ENCODE measurements at regions not wholly inside any gene's neighbourhood (a gene's known extent, or its start where the extent isn't known, plus 50 kb on each side); places are given as distances from the start of the nearest gene placed in this dataset.

DNA sequence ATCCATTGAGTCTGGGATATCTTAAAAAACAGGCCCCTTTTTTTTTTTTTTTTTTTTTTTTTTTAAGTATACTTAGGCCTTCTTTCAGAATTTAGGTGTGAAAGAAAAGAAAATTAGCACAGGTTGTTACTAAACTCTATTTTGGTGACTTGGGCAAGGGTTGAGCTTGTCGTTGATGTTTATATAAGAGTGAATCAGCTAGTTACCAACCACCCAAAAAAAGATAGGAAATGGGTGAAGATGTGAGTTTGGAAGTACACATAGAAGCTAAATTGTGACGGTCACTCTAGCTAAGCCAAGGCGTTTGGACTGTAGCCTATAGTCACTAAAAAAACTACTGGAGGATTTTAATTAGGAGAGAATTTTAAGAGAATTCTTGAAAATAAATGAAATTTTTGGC, 1247.2 kb downstream of the AACS start:
- no peaks in the 10 kb centered on the region for H3K27me3 ChIP-seq (ENCODE audit: insufficient read depth)
- no peak overlapping the region for H3K4me3 ChIP-seq
- no peaks in the 10 kb centered on the region for H3K79me2 ChIP-seq (replicated peaks; ENCODE audit: insufficient read depth)
- Mint-ChIP-seq H3K4me1 (no peaks in the 10 kb centered on the region), H3K4me3 (no peak overlapping the region), H3K27me3 (ENCODE audit: insufficient read depth, low read depth, poor library complexity) (no peaks in the 10 kb centered on the region), H3K9me3 (peaks cover 96% of the 10 kb centered on the region), H3K36me3 (ENCODE audit: low read depth) (peaks cover 41% of the 10 kb centered on the region), H3K27ac (no peak overlapping the region)
- ATAC-seq = no peak
- H4K20me1 ChIP-seq (replicated peaks; ENCODE audit: insufficient read depth) = no peaks in the 10 kb centered on the region
- no peaks in the 10 kb centered on the region for H3K9me2 ChIP-seq (ENCODE audit: insufficient read depth)
- H3K27ac ChIP-seq (ENCODE audit: low read depth) = no peak overlapping the region
- no peak overlapping the region for H3K4me2 ChIP-seq
- H2AFZ ChIP-seq = no peak overlapping the region
- H3K4me1 ChIP-seq (ENCODE audit: insufficient read depth) = no peaks in the 10 kb centered on the region
- H3K36me3 ChIP-seq (ENCODE audit: insufficient read depth) = peaks cover 4% of the 10 kb centered on the region
- no peak for DNase-seq (ENCODE audit: low spot score)
- no peaks in the 10 kb centered on the region for H3F3A ChIP-seq (replicated peaks; ENCODE audit: low read depth)
- TF ChIP-seq ZNF331 (CRISPR knock-in tag; IDR thresholded peaks at IDR 0.05; ENCODE audit: low read depth) = no peak
- TF ChIP-seq EZH2phosphoT487 (IDR thresholded peaks at IDR 0.05; ENCODE audit: unreplicated experiment) = no peak
- TF ChIP-seq, protein P1, sequence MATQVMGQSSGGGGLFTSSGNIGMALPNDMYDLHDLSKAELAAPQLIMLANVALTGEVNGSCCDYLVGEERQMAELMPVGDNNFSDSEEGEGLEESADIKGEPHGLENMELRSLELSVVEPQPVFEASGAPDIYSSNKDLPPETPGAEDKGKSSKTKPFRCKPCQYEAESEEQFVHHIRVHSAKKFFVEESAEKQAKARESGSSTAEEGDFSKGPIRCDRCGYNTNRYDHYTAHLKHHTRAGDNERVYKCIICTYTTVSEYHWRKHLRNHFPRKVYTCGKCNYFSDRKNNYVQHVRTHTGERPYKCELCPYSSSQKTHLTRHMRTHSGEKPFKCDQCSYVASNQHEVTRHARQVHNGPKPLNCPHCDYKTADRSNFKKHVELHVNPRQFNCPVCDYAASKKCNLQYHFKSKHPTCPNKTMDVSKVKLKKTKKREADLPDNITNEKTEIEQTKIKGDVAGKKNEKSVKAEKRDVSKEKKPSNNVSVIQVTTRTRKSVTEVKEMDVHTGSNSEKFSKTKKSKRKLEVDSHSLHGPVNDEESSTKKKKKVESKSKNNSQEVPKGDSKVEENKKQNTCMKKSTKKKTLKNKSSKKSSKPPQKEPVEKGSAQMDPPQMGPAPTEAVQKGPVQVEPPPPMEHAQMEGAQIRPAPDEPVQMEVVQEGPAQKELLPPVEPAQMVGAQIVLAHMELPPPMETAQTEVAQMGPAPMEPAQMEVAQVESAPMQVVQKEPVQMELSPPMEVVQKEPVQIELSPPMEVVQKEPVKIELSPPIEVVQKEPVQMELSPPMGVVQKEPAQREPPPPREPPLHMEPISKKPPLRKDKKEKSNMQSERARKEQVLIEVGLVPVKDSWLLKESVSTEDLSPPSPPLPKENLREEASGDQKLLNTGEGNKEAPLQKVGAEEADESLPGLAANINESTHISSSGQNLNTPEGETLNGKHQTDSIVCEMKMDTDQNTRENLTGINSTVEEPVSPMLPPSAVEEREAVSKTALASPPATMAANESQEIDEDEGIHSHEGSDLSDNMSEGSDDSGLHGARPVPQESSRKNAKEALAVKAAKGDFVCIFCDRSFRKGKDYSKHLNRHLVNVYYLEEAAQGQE (IDR thresholded peaks at IDR 0.05; ENCODE audit: unreplicated experiment) = no peak
- no peak for TF ChIP-seq EZH2 (IDR thresholded peaks at IDR 0.05; ENCODE audit: low read depth, unreplicated experiment)
- no peak for TF ChIP-seq STAT1 (IDR thresholded peaks at IDR 0.05; ENCODE audit: unreplicated experiment)
- TF ChIP-seq, protein P2, sequence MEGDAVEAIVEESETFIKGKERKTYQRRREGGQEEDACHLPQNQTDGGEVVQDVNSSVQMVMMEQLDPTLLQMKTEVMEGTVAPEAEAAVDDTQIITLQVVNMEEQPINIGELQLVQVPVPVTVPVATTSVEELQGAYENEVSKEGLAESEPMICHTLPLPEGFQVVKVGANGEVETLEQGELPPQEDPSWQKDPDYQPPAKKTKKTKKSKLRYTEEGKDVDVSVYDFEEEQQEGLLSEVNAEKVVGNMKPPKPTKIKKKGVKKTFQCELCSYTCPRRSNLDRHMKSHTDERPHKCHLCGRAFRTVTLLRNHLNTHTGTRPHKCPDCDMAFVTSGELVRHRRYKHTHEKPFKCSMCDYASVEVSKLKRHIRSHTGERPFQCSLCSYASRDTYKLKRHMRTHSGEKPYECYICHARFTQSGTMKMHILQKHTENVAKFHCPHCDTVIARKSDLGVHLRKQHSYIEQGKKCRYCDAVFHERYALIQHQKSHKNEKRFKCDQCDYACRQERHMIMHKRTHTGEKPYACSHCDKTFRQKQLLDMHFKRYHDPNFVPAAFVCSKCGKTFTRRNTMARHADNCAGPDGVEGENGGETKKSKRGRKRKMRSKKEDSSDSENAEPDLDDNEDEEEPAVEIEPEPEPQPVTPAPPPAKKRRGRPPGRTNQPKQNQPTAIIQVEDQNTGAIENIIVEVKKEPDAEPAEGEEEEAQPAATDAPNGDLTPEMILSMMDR (conservative IDR thresholded peaks at IDR 0.05; ENCODE audit: low read depth in 2 of 2) = no peak
- TF ChIP-seq NANOG (IDR thresholded peaks at IDR 0.05; ENCODE audit: borderline replicate concordance) = no peak
- TF ChIP-seq ZNF114 (CRISPR knock-in tag; IDR thresholded peaks at IDR 0.05) = no peak
- TF ChIP-seq, protein P3, sequence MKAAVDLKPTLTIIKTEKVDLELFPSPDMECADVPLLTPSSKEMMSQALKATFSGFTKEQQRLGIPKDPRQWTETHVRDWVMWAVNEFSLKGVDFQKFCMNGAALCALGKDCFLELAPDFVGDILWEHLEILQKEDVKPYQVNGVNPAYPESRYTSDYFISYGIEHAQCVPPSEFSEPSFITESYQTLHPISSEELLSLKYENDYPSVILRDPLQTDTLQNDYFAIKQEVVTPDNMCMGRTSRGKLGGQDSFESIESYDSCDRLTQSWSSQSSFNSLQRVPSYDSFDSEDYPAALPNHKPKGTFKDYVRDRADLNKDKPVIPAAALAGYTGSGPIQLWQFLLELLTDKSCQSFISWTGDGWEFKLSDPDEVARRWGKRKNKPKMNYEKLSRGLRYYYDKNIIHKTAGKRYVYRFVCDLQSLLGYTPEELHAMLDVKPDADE (IDR thresholded peaks at IDR 0.05) = no peak
- TF ChIP-seq POLR2AphosphoS5 (IDR thresholded peaks at IDR 0.05; ENCODE audit: low read depth) = no peak
- no peak for TF ChIP-seq CREB1 (CRISPR knock-in tag; IDR thresholded peaks at IDR 0.05; ENCODE audit: low read depth)
- TF ChIP-seq, protein P4, sequence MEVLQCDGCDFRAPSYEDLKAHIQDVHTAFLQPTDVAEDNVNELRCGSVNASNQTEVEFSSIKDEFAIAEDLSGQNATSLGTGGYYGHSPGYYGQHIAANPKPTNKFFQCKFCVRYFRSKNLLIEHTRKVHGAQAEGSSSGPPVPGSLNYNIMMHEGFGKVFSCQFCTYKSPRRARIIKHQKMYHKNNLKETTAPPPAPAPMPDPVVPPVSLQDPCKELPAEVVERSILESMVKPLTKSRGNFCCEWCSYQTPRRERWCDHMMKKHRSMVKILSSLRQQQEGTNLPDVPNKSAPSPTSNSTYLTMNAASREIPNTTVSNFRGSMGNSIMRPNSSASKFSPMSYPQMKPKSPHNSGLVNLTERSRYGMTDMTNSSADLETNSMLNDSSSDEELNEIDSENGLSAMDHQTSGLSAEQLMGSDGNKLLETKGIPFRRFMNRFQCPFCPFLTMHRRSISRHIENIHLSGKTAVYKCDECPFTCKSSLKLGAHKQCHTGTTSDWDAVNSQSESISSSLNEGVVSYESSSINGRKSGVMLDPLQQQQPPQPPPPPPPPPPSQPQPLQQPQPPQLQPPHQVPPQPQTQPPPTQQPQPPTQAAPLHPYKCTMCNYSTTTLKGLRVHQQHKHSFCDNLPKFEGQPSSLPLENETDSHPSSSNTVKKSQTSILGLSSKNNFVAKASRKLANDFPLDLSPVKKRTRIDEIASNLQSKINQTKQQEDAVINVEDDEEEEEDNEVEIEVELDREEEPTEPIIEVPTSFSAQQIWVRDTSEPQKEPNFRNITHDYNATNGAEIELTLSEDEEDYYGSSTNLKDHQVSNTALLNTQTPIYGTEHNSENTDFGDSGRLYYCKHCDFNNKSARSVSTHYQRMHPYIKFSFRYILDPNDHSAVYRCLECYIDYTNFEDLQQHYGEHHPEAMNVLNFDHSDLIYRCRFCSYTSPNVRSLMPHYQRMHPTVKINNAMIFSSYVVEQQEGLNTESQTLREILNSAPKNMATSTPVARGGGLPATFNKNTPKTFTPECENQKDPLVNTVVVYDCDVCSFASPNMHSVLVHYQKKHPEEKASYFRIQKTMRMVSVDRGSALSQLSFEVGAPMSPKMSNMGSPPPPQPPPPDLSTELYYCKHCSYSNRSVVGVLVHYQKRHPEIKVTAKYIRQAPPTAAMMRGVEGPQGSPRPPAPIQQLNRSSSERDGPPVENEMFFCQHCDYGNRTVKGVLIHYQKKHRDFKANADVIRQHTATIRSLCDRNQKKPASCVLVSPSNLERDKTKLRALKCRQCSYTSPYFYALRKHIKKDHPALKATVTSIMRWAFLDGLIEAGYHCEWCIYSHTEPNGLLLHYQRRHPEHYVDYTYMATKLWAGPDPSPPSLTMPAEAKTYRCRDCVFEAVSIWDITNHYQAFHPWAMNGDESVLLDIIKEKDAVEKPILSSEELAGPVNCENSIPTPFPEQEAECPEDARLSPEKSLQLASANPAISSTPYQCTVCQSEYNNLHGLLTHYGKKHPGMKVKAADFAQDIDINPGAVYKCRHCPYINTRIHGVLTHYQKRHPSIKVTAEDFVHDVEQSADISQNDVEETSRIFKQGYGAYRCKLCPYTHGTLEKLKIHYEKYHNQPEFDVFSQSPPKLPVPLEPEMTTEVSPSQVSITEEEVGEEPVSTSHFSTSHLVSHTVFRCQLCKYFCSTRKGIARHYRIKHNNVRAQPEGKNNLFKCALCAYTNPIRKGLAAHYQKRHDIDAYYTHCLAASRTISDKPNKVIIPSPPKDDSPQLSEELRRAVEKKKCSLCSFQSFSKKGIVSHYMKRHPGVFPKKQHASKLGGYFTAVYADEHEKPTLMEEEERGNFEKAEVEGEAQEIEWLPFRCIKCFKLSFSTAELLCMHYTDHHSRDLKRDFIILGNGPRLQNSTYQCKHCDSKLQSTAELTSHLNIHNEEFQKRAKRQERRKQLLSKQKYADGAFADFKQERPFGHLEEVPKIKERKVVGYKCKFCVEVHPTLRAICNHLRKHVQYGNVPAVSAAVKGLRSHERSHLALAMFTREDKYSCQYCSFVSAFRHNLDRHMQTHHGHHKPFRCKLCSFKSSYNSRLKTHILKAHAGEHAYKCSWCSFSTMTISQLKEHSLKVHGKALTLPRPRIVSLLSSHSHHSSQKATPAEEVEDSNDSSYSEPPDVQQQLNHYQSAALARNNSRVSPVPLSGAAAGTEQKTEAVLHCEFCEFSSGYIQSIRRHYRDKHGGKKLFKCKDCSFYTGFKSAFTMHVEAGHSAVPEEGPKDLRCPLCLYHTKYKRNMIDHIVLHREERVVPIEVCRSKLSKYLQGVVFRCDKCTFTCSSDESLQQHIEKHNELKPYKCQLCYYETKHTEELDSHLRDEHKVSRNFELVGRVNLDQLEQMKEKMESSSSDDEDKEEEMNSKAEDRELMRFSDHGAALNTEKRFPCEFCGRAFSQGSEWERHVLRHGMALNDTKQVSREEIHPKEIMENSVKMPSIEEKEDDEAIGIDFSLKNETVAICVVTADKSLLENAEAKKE (CRISPR knock-in tag; IDR thresholded peaks at IDR 0.05) = no peak
- TF ChIP-seq JUNB (IDR thresholded peaks at IDR 0.05; ENCODE audit: unreplicated experiment) = no peak
